A549 (cell line): ENCODE measurements at regions not wholly inside any gene's neighbourhood (a gene's known extent, or its start where the extent isn't known, plus 50 kb on each side); places are given as distances from the start of the nearest gene placed in this dataset.

Experiments used
- ATAC-seq, 2 experiments: fragments of 200-7000 bp in 1 of 2; fragments of >200 bp in 1 of 2; cut with Nextera tagmentation in 1 of 2; cut with Tn5 transposase in 1 of 2; 3 replicates each; pipeline versions ENCODE4 v1.8.0 to v1.9.1; 2018 to 2020; ENCODE audit warnings: mild to moderate bottlenecking in 1 of 2, moderate library complexity in 1 of 2
- CTCF ChIA-PET: fragments of 300-600 bp; sonication (Branson Sonifier 250); formaldehyde crosslinking; extraction: SDS; loops from one replicate; lab custom pipeline; 2021; ENCODE audit warnings: antibody characterized with exemption, inconsistent platforms; lab: Yijun Ruan, JAX
- POLR2A ChIA-PET: fragments of 350-600 bp; formaldehyde crosslinking; extraction: SDS; loops from one replicate; lab custom pipeline; 2021; ENCODE audit warnings: antibody characterized with exemption, inconsistent platforms; lab: Yijun Ruan, JAX
- DNase-seq, 2 experiments: peaks; one replicate each; pipeline versions ENCODE4 v3.0.0 to v3.0.0-alpha.2; 2011 to 2016; ENCODE audit warnings: low read depth in 1 of 2, low spot score in 1 of 2
- FAIRE-seq: peaks from 2 replicates; lab custom pipeline; 2011; peaks lifted over from hg19 to GRCh38; lab: Jason Lieb, UNC
- H3K27ac ChIP-seq, 2 experiments: fragments of >200 bp; sonication (Bioruptor Twin); formaldehyde crosslinking; 3 replicates each; pipeline ENCODE4 v1.5.1; 2016 to 2017
- H3K4me1 ChIP-seq: fragments of >200 bp; sonication (Bioruptor Twin); formaldehyde crosslinking; 3 replicates; pipeline ENCODE4 v1.6.1; 2016
- H3K4me2 ChIP-seq: fragments of >200 bp; sonication (Bioruptor Twin); formaldehyde crosslinking; 3 replicates; pipeline ENCODE4 v1.6.1; 2016
- H3K4me3 ChIP-seq: fragments of >200 bp; sonication (Bioruptor Twin); formaldehyde crosslinking; 3 replicates; pipeline ENCODE4 v1.5.1; 2016
- H3K9me3 ChIP-seq: fragments of >200 bp; sonication (Bioruptor Twin); formaldehyde crosslinking; 3 replicates; pipeline ENCODE4 v1.6.1; 2016
- BHLHE40 ChIP-seq: IDR thresholded peaks from 2 replicates; pipeline ENCODE4 v1.6.1; 2012; ENCODE audit warnings: low read depth, low read length, inconsistent platforms
- CEBPB ChIP-seq, 2 experiments: fragments of >200 bp in 1 of 2; sonication (Bioruptor Twin) in 1 of 2; formaldehyde crosslinking in 1 of 2; IDR thresholded peaks; 2 replicates each; pipeline ENCODE4 v1.6.1; 2012 to 2016
- CHD2 ChIP-seq: fragments of 150-350 bp; IDR thresholded peaks from 2 replicates; pipeline ENCODE4 v1.6.1; 2014; ENCODE audit warnings: low read length; ENCODE audit not compliant: partially characterized antibody
- CHD4 ChIP-seq: fragments of 200-600 bp; sonication (generic); IDR thresholded peaks from 2 replicates; pipeline ENCODE4 v1.6.1; 2016; ENCODE audit warnings: antibody characterized with exemption, mild to moderate bottlenecking, borderline replicate concordance
- EHF ChIP-seq: fragments of 250-450 bp; sonication (Bioruptor Pico); IDR thresholded peaks from 2 replicates; pipeline ENCODE4 v1.5.0; 2020; ENCODE audit warnings: mild to moderate bottlenecking
- FOSB ChIP-seq: fragments of 250-450 bp; sonication (Bioruptor Pico); IDR thresholded peaks from 2 replicates; pipeline ENCODE4 v1.5.0; 2020; ENCODE audit warnings: mild to moderate bottlenecking, moderate library complexity
- FOSL2 ChIP-seq, 2 experiments: fragments of 450-650 bp in 1 of 2; fragments of >200 bp in 1 of 2; sonication (Bioruptor Twin) in 1 of 2; formaldehyde crosslinking; IDR thresholded peaks; 2 replicates each; pipeline versions ENCODE4 v1.5.0 to v1.6.1; 2016 to 2020; ENCODE audit warnings: mild to moderate bottlenecking in 1 of 2, moderate library complexity in 1 of 2
- FOXS1 ChIP-seq: fragments of 250-450 bp; sonication (Bioruptor Pico); IDR thresholded peaks from 2 replicates; pipeline ENCODE4 v1.5.0; 2020; ENCODE audit warnings: mild to moderate bottlenecking, moderate library complexity
- HOXA7 ChIP-seq: fragments of 250-450 bp; sonication (Bioruptor Pico); IDR thresholded peaks from 2 replicates; pipeline ENCODE4 v1.5.0; 2020; ENCODE audit warnings: mild to moderate bottlenecking, moderate library complexity
- HOXB5 ChIP-seq: fragments of 250-450 bp; sonication (Bioruptor Pico); IDR thresholded peaks from 2 replicates; pipeline ENCODE4 v1.5.0; 2020; ENCODE audit warnings: mild to moderate bottlenecking, moderate library complexity
- JUN ChIP-seq, 2 experiments: fragments of >200 bp; sonication (Bioruptor Twin); formaldehyde crosslinking; IDR thresholded peaks; 2 replicates in 1 of 2; 3 replicates in 1 of 2; pipeline ENCODE4 v1.6.1; 2016 to 2017
- MYC ChIP-seq: IDR thresholded peaks from 2 replicates; pipeline ENCODE4 v1.6.1; 2012; ENCODE audit warnings: mild to moderate bottlenecking, inconsistent platforms, low read length, improper control_type of control experiment, borderline replicate concordance
- NFE2L2 ChIP-seq: fragments of 150-350 bp; conservative IDR thresholded peaks from 2 replicates; pipeline ENCODE4 v1.6.1; 2014; ENCODE audit warnings: low read length
- NR3C1 ChIP-seq: fragments of >200 bp; sonication (Bioruptor Twin); formaldehyde crosslinking; IDR thresholded peaks from 3 replicates; pipeline ENCODE4 v1.6.1; 2017
- RAD21 ChIP-seq, 2 experiments: fragments of >200 bp in 1 of 2; sonication (Bioruptor Twin) in 1 of 2; formaldehyde crosslinking in 1 of 2; IDR thresholded peaks in 1 of 2; conservative IDR thresholded peaks in 1 of 2; 2 replicates in 1 of 2; 3 replicates in 1 of 2; pipeline ENCODE4 v1.6.1; 2012 to 2018; ENCODE audit warnings: inconsistent platforms in 1 of 2
- RARB ChIP-seq: fragments of 250-450 bp; sonication (Bioruptor Pico); IDR thresholded peaks from 2 replicates; pipeline ENCODE4 v1.8.0; 2021; ENCODE audit warnings: mild to moderate bottlenecking, moderate library complexity
- RCOR1 ChIP-seq: fragments of 150-350 bp; IDR thresholded peaks from 2 replicates; pipeline ENCODE4 v1.6.1; 2014; ENCODE audit warnings: antibody characterized with exemption, low read length, low read depth
- SMC3 ChIP-seq: fragments of >200 bp; sonication (Bioruptor Twin); formaldehyde crosslinking; IDR thresholded peaks from 3 replicates; pipeline ENCODE4 v1.6.1; 2018; ENCODE audit warnings: inconsistent platforms
- TP53 ChIP-seq: fragments of 250-450 bp; sonication (Bioruptor Pico); IDR thresholded peaks from 2 replicates; pipeline ENCODE4 v1.5.0; 2021; ENCODE audit warnings: mild to moderate bottlenecking, moderate library complexity
- ZC3H11A ChIP-seq: fragments of 450-650 bp; IDR thresholded peaks from 2 replicates; pipeline ENCODE4 v1.6.1; 2014; ENCODE audit warnings: antibody characterized with exemption, mild to moderate bottlenecking
- ZNF302 ChIP-seq: fragments of 250-450 bp; sonication (Bioruptor Pico); IDR thresholded peaks from 2 replicates; pipeline ENCODE4 v1.9.0; 2021; ENCODE audit warnings: inconsistent platforms, mild to moderate bottlenecking, moderate library complexity
- ZSCAN20 ChIP-seq: fragments of 250-450 bp; sonication (Bioruptor Pico); IDR thresholded peaks from 2 replicates; pipeline ENCODE4 v1.8.0; 2022; ENCODE audit warnings: mild to moderate bottlenecking, moderate library complexity
- WGBS: methylation state at CpG from one replicate; pipeline ENCODE4 v1.1.6; 2017; ENCODE audit errors: missing lambda C conversion rate; 5-methylcytosine and 5-hydroxymethylcytosine counted together
- TF ChIP-seq, protein P1 (sequence below): IDR thresholded peaks from 2 replicates; pipeline ENCODE4 v1.6.1; 2012; ENCODE audit warnings: low read depth, borderline replicate concordance
- TF ChIP-seq, protein P2 (sequence below): fragments of 250-450 bp; sonication (Bioruptor Pico); IDR thresholded peaks from 2 replicates; pipeline ENCODE4 v1.5.0; 2021; ENCODE audit warnings: mild to moderate bottlenecking, moderate library complexity, borderline replicate concordance
- TF ChIP-seq, protein P3 (sequence below): fragments of >200 bp; sonication (Bioruptor Twin); formaldehyde crosslinking; IDR thresholded peaks from 3 replicates; pipeline ENCODE4 v1.5.1; 2016

DNA sequence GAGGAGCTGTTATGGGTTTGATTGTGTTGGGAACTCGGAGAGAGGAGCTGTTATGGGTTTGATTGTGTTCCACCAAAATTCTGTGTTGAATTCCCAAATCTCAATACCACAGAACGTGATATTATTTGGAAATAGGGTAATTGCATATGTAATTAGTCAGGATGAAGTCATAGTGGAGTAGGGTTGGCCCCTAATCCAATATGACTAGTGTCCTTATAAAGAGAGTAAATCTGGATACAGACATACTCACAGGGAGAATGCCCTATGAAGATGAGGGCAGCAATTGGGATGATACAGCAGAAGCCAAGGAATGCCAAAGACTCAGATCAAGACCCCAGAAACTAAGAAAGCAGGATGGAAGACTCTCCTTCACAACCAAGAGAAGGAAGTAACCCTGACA lies 1023.2 kb upstream of the ZEB2 start:
- DNase-seq (no peak), FAIRE-seq (no peak), ATAC-seq (no peak)
- Histone ChIP-seq H3K4me3 (no peak overlapping the region), H3K27ac (no peak overlapping the region), H3K4me1 (no peaks in the 10 kb centered on the region), H3K9me3 (no peaks in the 10 kb centered on the region), H3K4me2 (no peak overlapping the region)
- ChIA-PET CTCF (no interaction called here), POLR2A (no interaction called here)
- 10% methylated on average over 2 of the region's 2 CpGs for WGBS
- TF ChIP-seq RAD21 (conservative IDR thresholded peaks at IDR 0.05 in 1 of 2, IDR thresholded peaks at IDR 0.05 in 1 of 2) (no peak), FOSB (CRISPR knock-in tag) (no peak), RARB (CRISPR knock-in tag) (no peak), HOXB5 (CRISPR knock-in tag) (no peak), ZC3H11A (no peak), HOXA7 (CRISPR knock-in tag) (no peak), FOXS1 (no peak), CHD4 (no peak)
- TF ChIP-seq, protein P1, sequence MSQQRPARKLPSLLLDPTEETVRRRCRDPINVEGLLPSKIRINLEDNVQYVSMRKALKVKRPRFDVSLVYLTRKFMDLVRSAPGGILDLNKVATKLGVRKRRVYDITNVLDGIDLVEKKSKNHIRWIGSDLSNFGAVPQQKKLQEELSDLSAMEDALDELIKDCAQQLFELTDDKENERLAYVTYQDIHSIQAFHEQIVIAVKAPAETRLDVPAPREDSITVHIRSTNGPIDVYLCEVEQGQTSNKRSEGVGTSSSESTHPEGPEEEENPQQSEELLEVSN, result no peak
- TF ChIP-seq, protein P2, sequence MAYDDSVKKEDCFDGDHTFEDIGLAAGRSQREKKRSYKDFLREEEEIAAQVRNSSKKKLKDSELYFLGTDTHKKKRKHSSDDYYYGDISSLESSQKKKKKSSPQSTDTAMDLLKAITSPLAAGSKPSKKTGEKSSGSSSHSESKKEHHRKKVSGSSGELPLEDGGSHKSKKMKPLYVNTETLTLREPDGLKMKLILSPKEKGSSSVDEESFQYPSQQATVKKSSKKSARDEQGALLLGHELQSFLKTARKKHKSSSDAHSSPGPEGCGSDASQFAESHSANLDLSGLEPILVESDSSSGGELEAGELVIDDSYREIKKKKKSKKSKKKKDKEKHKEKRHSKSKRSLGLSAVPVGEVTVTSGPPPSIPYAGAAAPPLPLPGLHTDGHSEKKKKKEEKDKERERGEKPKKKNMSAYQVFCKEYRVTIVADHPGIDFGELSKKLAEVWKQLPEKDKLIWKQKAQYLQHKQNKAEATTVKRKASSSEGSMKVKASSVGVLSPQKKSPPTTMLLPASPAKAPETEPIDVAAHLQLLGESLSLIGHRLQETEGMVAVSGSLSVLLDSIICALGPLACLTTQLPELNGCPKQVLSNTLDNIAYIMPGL (CRISPR knock-in tag), result no peak

DNA sequence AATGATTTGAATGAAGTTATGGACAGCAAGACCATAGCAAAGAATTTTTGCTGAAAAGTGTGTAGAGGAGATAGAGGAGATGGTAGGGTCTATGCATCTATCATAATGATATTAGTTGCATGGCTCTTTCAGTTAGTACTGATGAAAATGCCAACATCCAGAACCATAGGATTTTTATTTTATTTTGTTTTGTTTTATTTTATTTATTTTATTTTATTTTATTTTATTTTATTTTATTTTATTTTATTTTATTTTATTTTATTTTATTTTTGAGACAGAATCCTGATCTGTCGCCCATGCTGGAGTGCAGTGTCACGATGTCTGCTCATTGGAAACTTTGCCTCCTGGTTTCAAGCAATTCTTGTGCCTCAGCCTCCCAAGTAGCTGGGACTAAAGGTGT lies 1021.1 kb upstream of the ZEB2 start:
- Histone ChIP-seq H3K27ac (no peak overlapping the region), H3K4me3 (no peak overlapping the region), H3K4me1 (no peaks in the 10 kb centered on the region), H3K4me2 (no peak overlapping the region), H3K9me3 (no peaks in the 10 kb centered on the region)
- TF ChIP-seq FOSL2 (IDR thresholded peaks at IDR 0.05) (no peak), FOSL2 (CRISPR knock-in tag; IDR thresholded peaks at IDR 0.05) (no peak), JUN (IDR thresholded peaks at IDR 0.05) (no peak), MYC (no peak), TP53 (CRISPR knock-in tag) (no peak), CHD2 (no peak), CEBPB (IDR thresholded peaks at IDR 0.05) (no peak), EHF (CRISPR knock-in tag) (no peak), RCOR1 (no peak), HOXB5 (CRISPR knock-in tag) (no peak), BHLHE40 (no peak), ZC3H11A (no peak), NFE2L2 (no peak), ZSCAN20 (CRISPR knock-in tag) (no peak), NR3C1 (no peak), ZNF302 (CRISPR knock-in tag) (no peak), FOXS1 (no peak), SMC3 (no peak)
- TF ChIP-seq, protein P3, sequence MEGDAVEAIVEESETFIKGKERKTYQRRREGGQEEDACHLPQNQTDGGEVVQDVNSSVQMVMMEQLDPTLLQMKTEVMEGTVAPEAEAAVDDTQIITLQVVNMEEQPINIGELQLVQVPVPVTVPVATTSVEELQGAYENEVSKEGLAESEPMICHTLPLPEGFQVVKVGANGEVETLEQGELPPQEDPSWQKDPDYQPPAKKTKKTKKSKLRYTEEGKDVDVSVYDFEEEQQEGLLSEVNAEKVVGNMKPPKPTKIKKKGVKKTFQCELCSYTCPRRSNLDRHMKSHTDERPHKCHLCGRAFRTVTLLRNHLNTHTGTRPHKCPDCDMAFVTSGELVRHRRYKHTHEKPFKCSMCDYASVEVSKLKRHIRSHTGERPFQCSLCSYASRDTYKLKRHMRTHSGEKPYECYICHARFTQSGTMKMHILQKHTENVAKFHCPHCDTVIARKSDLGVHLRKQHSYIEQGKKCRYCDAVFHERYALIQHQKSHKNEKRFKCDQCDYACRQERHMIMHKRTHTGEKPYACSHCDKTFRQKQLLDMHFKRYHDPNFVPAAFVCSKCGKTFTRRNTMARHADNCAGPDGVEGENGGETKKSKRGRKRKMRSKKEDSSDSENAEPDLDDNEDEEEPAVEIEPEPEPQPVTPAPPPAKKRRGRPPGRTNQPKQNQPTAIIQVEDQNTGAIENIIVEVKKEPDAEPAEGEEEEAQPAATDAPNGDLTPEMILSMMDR, result no peak
- TF ChIP-seq, protein P2 (CRISPR knock-in tag), result no peak
- TF ChIP-seq, protein P1, result no peak
- CTCF ChIA-PET, result no interaction called here
- no peak for DNase-seq
- 69% methylated on average over 2 of the region's 2 CpGs for WGBS
- ATAC-seq, result no peak
- no peak for FAIRE-seq
- POLR2A ChIA-PET, result no interaction called here
